HG03354 (cell line): ENCODE measurements at regions not wholly inside any gene's neighbourhood (a gene's known extent, or its start where the extent isn't known, plus 50 kb on each side); places are given as distances from the start of the nearest gene placed in this dataset.
"Not testable (repeated sequence)": the region's sequence is repeated elsewhere in the genome, so short reads cannot be mapped to it uniquely, and the experiment has no call there.

Experiments used
- ATAC-seq: cut with Tn5 transposase; IDR thresholded peaks from one replicate; pipeline ENCODE4 v1.9.1; 2021; ENCODE audit warnings: mild to moderate bottlenecking; ENCODE audit not compliant: unreplicated experiment, poor library complexity, severe bottlenecking

GRCh38 chr22:46026899-46027210 lies 49.9 kb upstream of the WNT7B start:
- ATAC-seq = no peak

- ATAC-seq = no peak
Measured at GRCh38 chr22:46027211-46028105, 50.5 kb upstream of the WNT7B start.

- ATAC-seq = no peak
Measured at GRCh38 chr22:46028106-46028991, 51.4 kb upstream of the WNT7B start.

GRCh38 chr22:46029036-46029435 lies 52.1 kb upstream of the WNT7B start:
- no peak for ATAC-seq

GRCh38 chr22:46029574-46030200 lies 52.7 kb upstream of the WNT7B start:
- no peak for ATAC-seq

GRCh38 chr22:46030231-46030880 lies 53.4 kb upstream of the WNT7B start:
- no peak for ATAC-seq

GRCh38 chr22:46031066-46031465 lies 54.1 kb upstream of the WNT7B start:
- no peak for ATAC-seq

- no peak for ATAC-seq
Measured at GRCh38 chr22:46031557-46031956, 54.6 kb upstream of the WNT7B start.

- no peak for ATAC-seq
Measured at GRCh38 chr22:46031965-46032851, 55.2 kb upstream of the WNT7B start.

GRCh38 chr22:46033256-46034200 lies 56.6 kb upstream of the WNT7B start:
- ATAC-seq = no peak

- ATAC-seq = not testable (repeated sequence)
Measured at GRCh38 chr22:46034480-46034879, 57.5 kb upstream of the WNT7B start.

GRCh38 chr22:46035380-46035741 lies 58.4 kb upstream of the WNT7B start:
- ATAC-seq = no peak

- peak; percentile 94 for ATAC-seq
Measured at GRCh38 chr22:46035742-46036557, 59.0 kb upstream of the WNT7B start.

GRCh38 chr22:46036558-46037408 lies 59.8 kb upstream of the WNT7B start:
- no peak for ATAC-seq

GRCh38 chr22:46038174-46038487 lies 61.2 kb upstream of the WNT7B start:
- no peak for ATAC-seq
